ENCODE measurements at regions not wholly inside any gene's neighbourhood (a gene's known extent, or its start where the extent isn't known, plus 50 kb on each side); places are given as distances from the start of the nearest gene placed in this dataset.
"Not testable (repeated sequence)": the region's sequence is repeated elsewhere in the genome, so short reads cannot be mapped to it uniquely, and the experiment has no call there.

DNA sequence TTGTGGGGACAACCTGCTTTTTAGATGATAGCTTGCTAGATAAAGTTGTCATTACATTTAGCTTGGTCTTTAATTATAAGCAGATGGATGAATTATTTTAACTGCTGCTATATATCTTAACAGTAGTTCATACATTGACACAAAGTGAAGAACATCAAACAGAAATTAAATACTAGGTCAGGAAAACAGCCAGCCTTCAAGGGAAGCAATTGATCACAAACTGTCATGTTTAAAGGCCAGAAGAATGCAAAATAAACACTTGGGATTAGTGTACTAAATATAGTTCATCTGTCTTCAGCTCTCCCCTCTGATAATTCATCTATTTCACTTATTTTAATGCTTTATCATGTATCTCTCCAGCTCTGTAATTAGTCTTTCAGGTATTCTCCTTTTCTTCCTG is 225.1 kb upstream of the FERMT1 start:
- Histone ChIP-seq H3K9me3 (no peaks in the 10 kb centered on the region), H3K27ac (no peak overlapping the region), H3K27me3 (no peaks in the 10 kb centered on the region), H3K4me1 (no peaks in the 10 kb centered on the region), H3K36me3 (no peaks in the 10 kb centered on the region), H3K4me3 (no peak overlapping the region)
- intact Hi-C loops (cut with DNase I; ENCODE audit: low total_unique reads): no loop called here
- TF ChIP-seq, protein P1, sequence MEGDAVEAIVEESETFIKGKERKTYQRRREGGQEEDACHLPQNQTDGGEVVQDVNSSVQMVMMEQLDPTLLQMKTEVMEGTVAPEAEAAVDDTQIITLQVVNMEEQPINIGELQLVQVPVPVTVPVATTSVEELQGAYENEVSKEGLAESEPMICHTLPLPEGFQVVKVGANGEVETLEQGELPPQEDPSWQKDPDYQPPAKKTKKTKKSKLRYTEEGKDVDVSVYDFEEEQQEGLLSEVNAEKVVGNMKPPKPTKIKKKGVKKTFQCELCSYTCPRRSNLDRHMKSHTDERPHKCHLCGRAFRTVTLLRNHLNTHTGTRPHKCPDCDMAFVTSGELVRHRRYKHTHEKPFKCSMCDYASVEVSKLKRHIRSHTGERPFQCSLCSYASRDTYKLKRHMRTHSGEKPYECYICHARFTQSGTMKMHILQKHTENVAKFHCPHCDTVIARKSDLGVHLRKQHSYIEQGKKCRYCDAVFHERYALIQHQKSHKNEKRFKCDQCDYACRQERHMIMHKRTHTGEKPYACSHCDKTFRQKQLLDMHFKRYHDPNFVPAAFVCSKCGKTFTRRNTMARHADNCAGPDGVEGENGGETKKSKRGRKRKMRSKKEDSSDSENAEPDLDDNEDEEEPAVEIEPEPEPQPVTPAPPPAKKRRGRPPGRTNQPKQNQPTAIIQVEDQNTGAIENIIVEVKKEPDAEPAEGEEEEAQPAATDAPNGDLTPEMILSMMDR (IDR thresholded peaks at IDR 0.05): no peak
- DNase-seq: no peak

DNA sequence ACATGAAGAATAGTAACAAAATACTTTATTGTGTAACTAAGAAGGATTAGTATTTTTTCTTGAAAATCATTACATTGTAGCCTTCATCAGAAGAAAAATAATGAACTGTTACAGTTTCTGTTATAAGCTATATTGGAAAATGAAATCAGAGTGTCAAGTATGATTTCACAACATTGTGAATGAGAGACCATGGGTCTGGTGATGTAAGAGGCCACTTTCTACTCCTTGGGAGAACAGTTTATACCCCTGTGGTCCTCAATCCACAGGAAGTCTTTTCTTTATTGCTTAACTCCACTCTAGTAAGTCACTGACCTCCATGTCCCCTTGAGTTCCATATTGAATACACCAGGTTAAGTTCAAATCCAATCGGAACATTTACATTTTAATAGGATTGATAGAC is 218.7 kb upstream of the FERMT1 start:
- intact Hi-C loops (cut with DNase I; ENCODE audit: low total_unique reads): no loop called here
- Histone ChIP-seq H3K4me3 (no peak overlapping the region), H3K27ac (no peak overlapping the region), H3K27me3 (no peaks in the 10 kb centered on the region), H3K4me1 (no peaks in the 10 kb centered on the region), H3K9me3 (no peaks in the 10 kb centered on the region), H3K36me3 (no peaks in the 10 kb centered on the region)
- TF ChIP-seq, protein P1 (IDR thresholded peaks at IDR 0.05): no peak
- no peak for DNase-seq

- Histone ChIP-seq H3K4me3 (no peak overlapping the region), H3K36me3 (no peaks in the 10 kb centered on the region), H3K27ac (no peak overlapping the region), H3K27me3 (no peaks in the 10 kb centered on the region), H3K4me1 (no peaks in the 10 kb centered on the region), H3K9me3 (no peaks in the 10 kb centered on the region)
- no peak for DNase-seq
- TF ChIP-seq, protein P1 (IDR thresholded peaks at IDR 0.05): no peak
- intact Hi-C loops (cut with DNase I; ENCODE audit: low total_unique reads): no loop called here
Observed at GRCh38 chr20:6339176-6339575, 216.3 kb upstream of the FERMT1 start.

DNA sequence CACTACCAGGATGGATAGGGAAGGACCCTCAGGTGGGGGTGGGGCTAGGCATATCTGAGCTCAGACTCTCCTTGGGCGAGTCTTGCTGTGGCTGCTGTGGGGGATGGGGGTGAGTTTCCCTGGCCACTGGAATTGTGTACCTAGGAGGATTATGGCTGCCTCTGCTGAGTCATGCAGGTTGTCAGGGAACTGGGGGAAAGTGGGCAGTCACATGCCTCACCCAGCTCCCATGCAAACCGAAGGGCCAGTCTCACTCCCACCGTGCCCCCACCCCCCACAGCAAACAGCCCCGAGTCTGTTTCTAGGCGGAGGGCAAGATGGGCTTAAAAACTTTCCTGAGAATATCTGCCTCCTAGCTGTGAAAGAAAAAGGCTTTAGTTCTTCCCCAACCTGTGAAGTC is 210.3 kb upstream of the FERMT1 start:
- H3K27ac ChIP-seq: no peak overlapping the region
- H3K9me3 ChIP-seq: no peaks in the 10 kb centered on the region
- TF ChIP-seq, protein P1 (IDR thresholded peaks at IDR 0.05): no peak
- no peak for DNase-seq
- no peaks in the 10 kb centered on the region for H3K36me3 ChIP-seq
- intact Hi-C loops (cut with DNase I; ENCODE audit: low total_unique reads): no loop called here
- H3K27me3 ChIP-seq: no peaks in the 10 kb centered on the region
- H3K4me1 ChIP-seq: no peaks in the 10 kb centered on the region
- H3K4me3 ChIP-seq: no peak overlapping the region

- H3K4me3 ChIP-seq; H3K9me3 ChIP-seq; intact Hi-C loops (cut with DNase I; ENCODE audit: low total_unique reads); H3K36me3 ChIP-seq; DNase-seq; H3K27me3 ChIP-seq; H3K4me1 ChIP-seq; H3K27ac ChIP-seq: not testable (repeated sequence)
Observed at GRCh38 chr20:6321235-6321634, 198.4 kb upstream of the FERMT1 start.

GRCh38 chr20:6311841-6312655 is 189.2 kb upstream of the FERMT1 start:
- intact Hi-C loops (cut with DNase I; ENCODE audit: low total_unique reads): no loop called here
- Histone ChIP-seq H3K27ac (no peak overlapping the region), H3K27me3 (no peaks in the 10 kb centered on the region), H3K4me3 (no peak overlapping the region), H3K4me1 (no peaks in the 10 kb centered on the region), H3K9me3 (peaks cover 0 to 18% (median 17%) of the 10 kb centered on the region in 3 donors), H3K36me3 (no peaks in the 10 kb centered on the region)
- no peak for DNase-seq
- TF ChIP-seq, protein P1 (IDR thresholded peaks at IDR 0.05): no peak
